Ishikawa (cell line): ENCODE measurements at regions not wholly inside any gene's neighbourhood (a gene's known extent, or its start where the extent isn't known, plus 50 kb on each side); places are given as distances from the start of the nearest gene placed in this dataset.

ENCODE experiments used
- CEBPB ChIP-seq: IDR thresholded peaks from 2 replicates; pipeline ENCODE4 v1.6.1; 2012
- CREB1 ChIP-seq: IDR thresholded peaks from 2 replicates; pipeline ENCODE4 v1.6.1; 2012; ENCODE audit warnings: low read depth
- EGR1 ChIP-seq: IDR thresholded peaks from 2 replicates; pipeline ENCODE4 v1.6.1; 2012
- EP300 ChIP-seq: IDR thresholded peaks from 2 replicates; pipeline ENCODE4 v1.6.1; 2012; ENCODE audit warnings: borderline replicate concordance
- FOXM1 ChIP-seq: IDR thresholded peaks from 2 replicates; pipeline ENCODE4 v1.6.1; 2012; ENCODE audit warnings: low read depth, borderline replicate concordance
- NFIC ChIP-seq: IDR thresholded peaks from 2 replicates; pipeline ENCODE4 v1.6.1; 2012
- RAD21 ChIP-seq: IDR thresholded peaks from 2 replicates; pipeline ENCODE4 v1.6.1; 2012; ENCODE audit warnings: low read depth
- REST ChIP-seq: IDR thresholded peaks from 2 replicates; pipeline ENCODE4 v1.6.1; 2012; ENCODE audit warnings: low read depth, mild to moderate bottlenecking
- TAF1 ChIP-seq: IDR thresholded peaks from 2 replicates; pipeline ENCODE4 v1.6.1; 2012; ENCODE audit warnings: low read depth, mild to moderate bottlenecking
- TCF12 ChIP-seq: IDR thresholded peaks from 2 replicates; pipeline ENCODE4 v1.6.1; 2012; ENCODE audit warnings: low read depth
- TEAD4 ChIP-seq: IDR thresholded peaks from 2 replicates; pipeline ENCODE4 v1.6.1; 2012
- USF1 ChIP-seq: IDR thresholded peaks from 2 replicates; pipeline ENCODE4 v1.6.1; 2012
- YY1 ChIP-seq: IDR thresholded peaks from 2 replicates; pipeline ENCODE4 v1.6.1; 2012; ENCODE audit warnings: low read depth
- ZBTB7A ChIP-seq: IDR thresholded peaks from 2 replicates; pipeline ENCODE4 v1.6.1; 2012; ENCODE audit warnings: low read depth
- TF ChIP-seq, protein P1 (sequence below): IDR thresholded peaks from 2 replicates; pipeline ENCODE4 v1.6.1; 2012

DNA sequence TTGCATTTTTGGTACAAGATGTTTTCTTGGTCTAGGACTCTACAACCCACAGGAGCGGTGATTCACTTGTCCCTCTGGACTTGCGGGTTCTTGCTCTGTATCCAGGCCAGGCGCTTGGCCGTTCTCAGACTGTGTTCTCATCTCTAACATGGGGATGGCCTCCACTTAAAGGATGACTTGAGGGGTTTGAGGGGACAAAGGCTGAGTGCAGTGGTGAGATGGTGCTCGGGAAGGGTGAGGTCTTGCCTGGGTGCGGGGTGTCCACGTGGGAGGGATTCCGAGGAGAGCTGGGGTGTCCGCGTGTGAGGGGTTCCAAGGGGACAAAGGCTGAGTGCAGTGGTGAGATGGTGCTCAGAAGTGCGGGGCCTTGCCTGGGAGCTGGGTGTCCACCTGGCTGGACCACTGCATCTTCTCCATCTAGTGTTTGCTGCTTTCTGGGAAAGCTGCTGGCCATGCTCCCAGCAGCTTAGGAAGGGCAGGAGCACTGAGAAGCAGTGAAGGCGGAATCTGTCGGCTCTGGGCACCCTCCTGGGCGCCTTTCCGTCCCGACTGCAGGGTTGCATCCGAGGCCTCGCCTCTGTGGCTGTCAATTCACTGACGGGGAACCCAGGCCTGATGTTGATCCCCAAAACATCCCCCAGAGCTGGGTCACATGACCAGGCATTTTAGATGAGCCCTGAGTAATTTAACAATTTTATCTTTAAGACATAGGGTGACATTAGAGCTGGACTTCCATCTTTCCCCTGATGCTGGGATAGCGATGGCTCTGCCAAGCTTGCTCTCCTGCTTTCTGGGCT lies 280.5 kb upstream of the IRX4 start:
- TF ChIP-seq CEBPB = no peak
- no peak for TF ChIP-seq TCF12
- no peak for TF ChIP-seq NFIC
- no peak for TF ChIP-seq RAD21
- no peak for TF ChIP-seq TAF1
- TF ChIP-seq EP300 = no peak
- TF ChIP-seq EGR1 = no peak
- TF ChIP-seq USF1 = no peak
- no peak for TF ChIP-seq TEAD4
- no peak for TF ChIP-seq ZBTB7A
- TF ChIP-seq FOXM1 = no peak
- TF ChIP-seq CREB1 = no peak
- TF ChIP-seq YY1 = no peak
- TF ChIP-seq, protein P1, sequence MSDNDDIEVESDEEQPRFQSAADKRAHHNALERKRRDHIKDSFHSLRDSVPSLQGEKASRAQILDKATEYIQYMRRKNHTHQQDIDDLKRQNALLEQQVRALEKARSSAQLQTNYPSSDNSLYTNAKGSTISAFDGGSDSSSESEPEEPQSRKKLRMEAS = no peak
- TF ChIP-seq REST = no peak

DNA sequence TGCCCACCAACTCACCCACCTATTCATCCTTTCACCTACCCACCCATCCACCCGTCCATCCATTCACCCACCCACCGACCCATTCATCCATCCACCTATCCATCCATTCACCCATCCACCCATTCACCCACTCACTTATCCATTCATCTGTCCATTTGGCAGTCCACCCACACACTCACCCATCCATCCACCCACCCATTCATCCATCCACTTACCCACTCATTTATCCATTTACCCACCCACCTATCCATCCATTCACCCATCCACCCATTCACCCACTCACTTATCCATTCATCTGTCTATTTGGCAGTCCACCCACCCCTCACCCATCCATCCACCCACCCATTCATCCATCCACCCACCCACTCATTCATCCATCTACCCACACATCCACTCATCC lies 278.1 kb upstream of the IRX4 start:
- TF ChIP-seq FOXM1 (no peak), EP300 (no peak), TCF12 (no peak), RAD21 (no peak), NFIC (no peak), ZBTB7A (no peak), TEAD4 (no peak)

GRCh38 chr5:2158767-2159166 lies 276.0 kb upstream of the IRX4 start:
- TF ChIP-seq CREB1 = no peak
- TF ChIP-seq FOXM1 = no peak
- TF ChIP-seq TEAD4 = no peak
- TF ChIP-seq EGR1 = no peak
- no peak for TF ChIP-seq NFIC
- TF ChIP-seq CEBPB = no peak
- no peak for TF ChIP-seq TCF12
- TF ChIP-seq, protein P1 = no peak
- TF ChIP-seq USF1 = no peak
- no peak for TF ChIP-seq RAD21
- no peak for TF ChIP-seq ZBTB7A
- TF ChIP-seq YY1 = no peak
- TF ChIP-seq REST = no peak
- TF ChIP-seq EP300 = no peak

- TF ChIP-seq YY1 = no peak
- no peak for TF ChIP-seq EP300
- no peak for TF ChIP-seq REST
- no peak for TF ChIP-seq TAF1
- TF ChIP-seq RAD21 = no peak
- TF ChIP-seq, protein P1 = no peak
- no peak for TF ChIP-seq TEAD4
- TF ChIP-seq CEBPB = no peak
- no peak for TF ChIP-seq EGR1
- TF ChIP-seq CREB1 = no peak
- no peak for TF ChIP-seq NFIC
- no peak for TF ChIP-seq FOXM1
These were observed 275.4 kb upstream of the IRX4 start for GRCh38 chr5:2158109-2158508.

DNA sequence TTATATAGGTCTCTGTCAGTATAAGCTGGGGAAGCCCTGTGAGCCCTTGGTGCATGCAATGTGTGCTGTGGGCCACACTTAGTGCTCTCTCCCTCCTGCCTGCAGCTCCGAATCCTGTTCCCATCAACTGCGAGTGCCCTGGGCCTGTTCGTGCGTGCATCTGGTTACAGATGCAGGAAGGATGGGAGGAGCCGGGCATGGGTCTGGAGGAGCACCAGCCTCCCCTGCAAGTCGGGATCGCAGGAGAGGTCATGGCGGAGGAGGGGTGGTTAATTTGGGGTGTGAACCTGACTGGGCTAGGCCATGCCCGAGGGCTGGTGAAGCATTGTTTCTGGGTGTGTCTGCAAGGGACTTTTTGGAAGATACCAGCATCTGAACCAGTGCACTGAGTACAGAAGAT lies 274.6 kb upstream of the IRX4 start:
- TF ChIP-seq YY1 (no peak), REST (no peak), TCF12 (no peak), CEBPB (no peak), EP300 (no peak)
- TF ChIP-seq, protein P1 = no peak
